Hepatocyte (in vitro differentiated cells): ENCODE measurements at regions not wholly inside any gene's neighbourhood (a gene's known extent, or its start where the extent isn't known, plus 50 kb on each side); places are given as distances from the start of the nearest gene placed in this dataset.

Source experiments
- EZH2phosphoT487 ChIP-seq: fragments of 200-600 bp; sonication (generic); IDR thresholded peaks from one replicate; pipeline ENCODE4 v1.6.1; 2018; ENCODE audit warnings: antibody characterized with exemption, mild to moderate bottlenecking, low read depth, moderate library complexity; ENCODE audit not compliant: unreplicated experiment, severe bottlenecking
- TF ChIP-seq, protein P1 (sequence below): fragments of 200-600 bp; sonication (generic); IDR thresholded peaks from 2 replicates; pipeline ENCODE4 v1.5.1; 2016; ENCODE audit warnings: antibody characterized with exemption, mild to moderate bottlenecking; ENCODE audit not compliant: poor library complexity

DNA sequence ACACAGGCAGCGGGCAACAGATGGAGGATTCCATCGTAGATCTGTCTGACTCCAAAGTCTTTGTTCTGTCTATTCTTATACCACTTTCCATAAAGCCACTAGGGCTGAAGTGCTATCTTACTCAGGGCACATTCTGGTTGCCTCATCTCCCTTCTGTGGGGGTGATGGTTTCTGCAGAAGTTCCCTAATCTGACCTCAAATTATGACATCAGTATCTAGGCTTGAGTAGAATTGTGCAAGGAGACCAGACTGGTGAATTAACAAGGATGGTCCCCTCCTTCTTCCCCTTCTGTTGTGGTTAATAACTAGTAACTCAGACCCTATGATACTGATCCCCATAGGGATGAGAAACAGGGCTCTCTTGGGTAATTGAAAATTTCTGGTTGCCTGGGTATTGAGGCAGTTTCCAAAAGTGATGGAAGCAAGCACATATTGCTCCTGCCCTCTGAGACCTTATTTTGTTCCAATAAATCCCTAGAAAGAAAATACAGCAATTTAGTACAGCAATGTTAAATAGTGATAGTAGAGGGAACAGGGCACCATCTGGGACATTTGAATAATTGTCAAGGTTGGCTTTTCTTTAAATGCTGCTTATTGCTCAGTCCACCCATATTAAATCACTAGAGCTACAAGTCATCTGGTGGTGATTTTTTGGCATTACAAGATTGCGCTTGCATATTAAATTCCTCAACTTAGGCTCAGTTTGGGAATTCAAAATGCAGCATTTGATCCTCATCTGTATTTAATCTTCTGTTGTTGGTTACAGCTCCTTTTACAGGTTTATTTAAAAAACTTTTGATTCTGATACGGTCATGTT is 57.3 kb upstream of the AP1S2 start:
- TF ChIP-seq, protein P1, sequence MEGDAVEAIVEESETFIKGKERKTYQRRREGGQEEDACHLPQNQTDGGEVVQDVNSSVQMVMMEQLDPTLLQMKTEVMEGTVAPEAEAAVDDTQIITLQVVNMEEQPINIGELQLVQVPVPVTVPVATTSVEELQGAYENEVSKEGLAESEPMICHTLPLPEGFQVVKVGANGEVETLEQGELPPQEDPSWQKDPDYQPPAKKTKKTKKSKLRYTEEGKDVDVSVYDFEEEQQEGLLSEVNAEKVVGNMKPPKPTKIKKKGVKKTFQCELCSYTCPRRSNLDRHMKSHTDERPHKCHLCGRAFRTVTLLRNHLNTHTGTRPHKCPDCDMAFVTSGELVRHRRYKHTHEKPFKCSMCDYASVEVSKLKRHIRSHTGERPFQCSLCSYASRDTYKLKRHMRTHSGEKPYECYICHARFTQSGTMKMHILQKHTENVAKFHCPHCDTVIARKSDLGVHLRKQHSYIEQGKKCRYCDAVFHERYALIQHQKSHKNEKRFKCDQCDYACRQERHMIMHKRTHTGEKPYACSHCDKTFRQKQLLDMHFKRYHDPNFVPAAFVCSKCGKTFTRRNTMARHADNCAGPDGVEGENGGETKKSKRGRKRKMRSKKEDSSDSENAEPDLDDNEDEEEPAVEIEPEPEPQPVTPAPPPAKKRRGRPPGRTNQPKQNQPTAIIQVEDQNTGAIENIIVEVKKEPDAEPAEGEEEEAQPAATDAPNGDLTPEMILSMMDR, result no peak
- TF ChIP-seq EZH2phosphoT487, result no peak
